Large intestine (tissue), 3 donors: ENCODE measurements at regions not wholly inside any gene's neighbourhood (a gene's known extent, or its start where the extent isn't known, plus 50 kb on each side); places are given as distances from the start of the nearest gene placed in this dataset.

Source experiments
- DNase-seq, 2 donors: peaks; one replicate each; pipeline versions ENCODE4 v3.0.0 to v3.0.0-alpha.2; 2013
- H3K27ac ChIP-seq: one replicate; pipeline ENCODE4 v1.5.1; 2013; ENCODE audit warnings: low read length
- H3K27me3 ChIP-seq: 2 replicates; pipeline ENCODE4 v1.6.1; 2013; ENCODE audit warnings: low read length; ENCODE audit not compliant: control insufficient read depth, insufficient read depth
- H3K36me3 ChIP-seq: 2 replicates; pipeline ENCODE4 v1.6.1; 2013; ENCODE audit warnings: low read length; ENCODE audit not compliant: control insufficient read depth, insufficient read depth
- H3K4me1 ChIP-seq: one replicate; pipeline ENCODE4 v1.6.1; 2013; ENCODE audit warnings: low read length; ENCODE audit not compliant: control insufficient read depth, insufficient read depth
- H3K4me3 ChIP-seq: one replicate; pipeline ENCODE4 v1.5.1; 2013; ENCODE audit warnings: low read length
- H3K9me3 ChIP-seq: one replicate; pipeline ENCODE4 v1.6.1; 2013; ENCODE audit warnings: mild to moderate bottlenecking, low read depth, low read length, moderate library complexity; ENCODE audit not compliant: control insufficient read depth
- WGBS: methylation state at CpG from one replicate; pipeline ENCODE4 v1.1.5; 2013; ENCODE audit warnings: low lambda C conversion rate; ENCODE audit not compliant: insufficient coverage; 5-methylcytosine and 5-hydroxymethylcytosine counted together

DNA sequence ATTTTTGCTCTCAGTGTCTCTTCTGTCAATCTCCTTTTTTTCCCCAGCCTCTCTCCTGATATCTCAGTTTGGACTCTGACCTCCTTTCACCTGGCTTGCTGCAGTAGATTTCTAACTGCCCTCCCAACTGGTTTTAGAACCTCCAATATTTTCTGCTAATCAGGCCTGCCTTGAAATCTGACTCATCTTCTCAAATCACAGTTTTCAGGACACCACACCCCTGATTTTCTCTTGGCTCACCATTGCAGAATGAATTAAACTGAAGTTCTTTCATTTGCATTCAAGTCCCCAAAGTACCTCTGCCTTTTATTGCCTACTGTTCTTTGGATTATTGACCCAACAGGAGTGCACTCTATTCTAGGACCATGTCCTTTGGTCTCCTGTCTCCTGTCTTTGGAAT is 310.4 kb upstream of the TRPC7 start:
- Histone ChIP-seq H3K36me3 (no peaks in the 10 kb centered on the region), H3K9me3 (no peaks in the 10 kb centered on the region), H3K4me3 (no peak overlapping the region), H3K27ac (no peak overlapping the region), H3K27me3 (no peaks in the 10 kb centered on the region), H3K4me1 (peaks cover 2% of the 10 kb centered on the region)
- peak in 1 of 2 donors; percentile 9 for DNase-seq

- peaks cover 2% of the 10 kb centered on the region for H3K4me1 ChIP-seq
- H3K36me3 ChIP-seq: no peaks in the 10 kb centered on the region
- H3K27ac ChIP-seq: no peak overlapping the region
- no peaks in the 10 kb centered on the region for H3K27me3 ChIP-seq
- no peak overlapping the region for H3K4me3 ChIP-seq
- WGBS: no CpG with 5 or more reads among the region's 4 CpGs
- DNase-seq: no peak
- no peaks in the 10 kb centered on the region for H3K9me3 ChIP-seq
These were observed 308.8 kb upstream of the TRPC7 start for GRCh38 chr5:136674178-136674577.

GRCh38 chr5:136667789-136668188 is 302.4 kb upstream of the TRPC7 start:
- Histone ChIP-seq H3K27ac (no peak overlapping the region), H3K27me3 (no peaks in the 10 kb centered on the region), H3K4me1 (no peaks in the 10 kb centered on the region), H3K9me3 (no peaks in the 10 kb centered on the region), H3K36me3 (no peaks in the 10 kb centered on the region), H3K4me3 (no peak overlapping the region)
- DNase-seq: no peak
- WGBS: no CpG with 5 or more reads among the region's 2 CpGs

DNA sequence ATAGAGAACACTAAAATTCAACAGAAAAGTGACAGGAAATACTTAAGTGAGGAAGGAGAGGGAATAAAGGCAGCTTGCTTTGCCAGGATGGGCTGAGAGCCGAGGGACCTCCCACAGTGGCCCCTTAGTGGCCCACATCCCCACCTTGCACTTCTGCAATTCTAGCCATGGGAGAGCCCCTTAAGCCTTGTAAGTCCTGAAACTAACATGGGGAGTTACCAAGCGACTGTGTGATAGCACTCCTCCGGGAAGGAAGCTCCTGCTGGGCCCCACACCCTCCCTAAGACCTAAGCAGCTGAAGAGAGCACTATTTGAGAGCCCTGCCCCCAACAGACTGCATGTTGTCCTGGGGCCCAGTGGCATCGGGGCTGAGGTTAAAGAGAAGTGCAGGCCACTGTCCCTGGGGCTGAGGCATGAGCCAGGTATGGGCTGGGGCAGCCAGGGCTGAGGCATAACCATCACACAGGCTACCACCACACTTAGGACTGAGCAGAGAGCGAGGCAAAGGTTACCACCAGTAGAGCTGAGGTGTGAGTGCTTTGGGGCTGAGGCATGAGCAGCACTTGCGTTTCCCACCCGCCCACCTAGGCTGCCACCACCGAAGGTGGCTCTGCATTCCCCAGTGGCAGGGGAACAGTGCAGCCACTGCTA is 301.8 kb upstream of the TRPC7 start:
- DNase-seq: no peak
- Histone ChIP-seq H3K27ac (no peak overlapping the region), H3K4me1 (no peaks in the 10 kb centered on the region), H3K4me3 (no peak overlapping the region), H3K27me3 (no peaks in the 10 kb centered on the region), H3K36me3 (no peaks in the 10 kb centered on the region), H3K9me3 (no peaks in the 10 kb centered on the region)
- WGBS: no CpG with 5 or more reads among the region's 8 CpGs

GRCh38 chr5:136665331-136665730 is 300.0 kb upstream of the TRPC7 start:
- H3K9me3 ChIP-seq: no peaks in the 10 kb centered on the region

DNA sequence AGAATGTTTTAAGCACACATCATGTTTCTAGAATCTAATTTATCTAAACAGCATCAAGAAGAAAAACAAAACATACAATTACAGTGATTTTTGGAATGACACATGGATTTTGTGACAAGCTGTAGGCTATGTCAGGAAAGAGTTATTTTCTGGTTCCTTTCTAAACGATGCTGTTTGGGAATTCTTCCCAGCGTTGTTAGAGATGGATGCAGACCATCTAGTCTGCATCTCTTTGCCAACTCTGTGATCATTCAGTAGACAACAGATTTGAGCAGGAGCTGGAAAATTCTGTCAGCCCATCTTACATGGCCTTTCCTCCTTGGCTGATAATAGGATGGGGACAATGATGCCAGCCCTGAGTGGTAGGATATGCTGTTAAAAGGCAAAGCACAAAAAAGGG is 295.7 kb upstream of the TRPC7 start:
- H3K27ac ChIP-seq: no peak overlapping the region
- WGBS: no CpG with 5 or more reads among the region's 2 CpGs
- H3K9me3 ChIP-seq: no peaks in the 10 kb centered on the region
- H3K36me3 ChIP-seq: no peaks in the 10 kb centered on the region
- no peak overlapping the region for H3K4me3 ChIP-seq
- H3K27me3 ChIP-seq: no peaks in the 10 kb centered on the region
- H3K4me1 ChIP-seq: no peaks in the 10 kb centered on the region
- DNase-seq: no peak

More at GRCh38 chr5:136665331-136665730, 300.0 kb upstream of the TRPC7 start:
- H3K4me1 ChIP-seq: no peaks in the 10 kb centered on the region
- 80% methylated on average over 1 of the region's 1 CpG for WGBS
- no peaks in the 10 kb centered on the region for H3K27me3 ChIP-seq
- H3K27ac ChIP-seq: no peak overlapping the region
- no peaks in the 10 kb centered on the region for H3K36me3 ChIP-seq
- no peak overlapping the region for H3K4me3 ChIP-seq
- no peak for DNase-seq

- Histone ChIP-seq H3K4me3 (no peak overlapping the region), H3K27ac (no peak overlapping the region), H3K36me3 (no peaks in the 10 kb centered on the region), H3K4me1 (no peaks in the 10 kb centered on the region), H3K9me3 (no peaks in the 10 kb centered on the region), H3K27me3 (no peaks in the 10 kb centered on the region)
- no CpG with 5 or more reads among the region's 4 CpGs for WGBS
- no peak for DNase-seq
These were observed 291.5 kb upstream of the TRPC7 start for GRCh38 chr5:136656811-136657210.

- Histone ChIP-seq H3K27ac (no peak overlapping the region), H3K36me3 (no peaks in the 10 kb centered on the region), H3K27me3 (no peaks in the 10 kb centered on the region), H3K9me3 (no peaks in the 10 kb centered on the region), H3K4me1 (no peaks in the 10 kb centered on the region), H3K4me3 (no peak overlapping the region)
- no peak for DNase-seq
- no CpG with 5 or more reads among the region's 2 CpGs for WGBS
These were observed 290.1 kb upstream of the TRPC7 start for GRCh38 chr5:136655468-136655867.

DNA sequence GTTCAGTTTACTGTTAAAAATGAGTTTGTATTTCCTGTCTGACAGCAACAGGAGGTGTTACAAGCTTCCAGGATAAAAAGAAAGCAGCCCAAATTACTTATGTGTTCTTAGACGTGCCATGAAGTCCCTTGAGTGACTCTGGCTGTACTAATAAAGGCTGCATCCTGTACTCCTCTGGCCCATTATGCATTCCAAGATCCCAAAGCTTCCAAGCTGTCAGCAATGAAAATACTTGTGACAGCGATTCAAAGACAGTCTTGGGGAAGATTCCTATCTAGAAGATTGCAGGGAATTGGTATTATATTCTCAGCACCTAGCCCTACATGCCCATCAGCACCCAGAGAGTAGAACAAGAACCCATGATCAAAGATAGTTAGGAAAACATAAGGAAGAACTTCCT is 281.6 kb upstream of the TRPC7 start:
- DNase-seq: no peak
- Histone ChIP-seq H3K4me3 (no peak overlapping the region), H3K27ac (no peak overlapping the region), H3K36me3 (no peaks in the 10 kb centered on the region), H3K4me1 (no peaks in the 10 kb centered on the region), H3K9me3 (no peaks in the 10 kb centered on the region), H3K27me3 (no peaks in the 10 kb centered on the region)
- no CpG with 5 or more reads among the region's 2 CpGs for WGBS

- H3K9me3 ChIP-seq: no peaks in the 10 kb centered on the region
- H3K36me3 ChIP-seq: no peaks in the 10 kb centered on the region
- H3K27me3 ChIP-seq: no peaks in the 10 kb centered on the region
- WGBS: no CpG with 5 or more reads among the region's 2 CpGs
- no peaks in the 10 kb centered on the region for H3K4me1 ChIP-seq
- H3K27ac ChIP-seq: no peak overlapping the region
- H3K4me3 ChIP-seq: no peak overlapping the region
- no peak for DNase-seq
These were observed 277.6 kb upstream of the TRPC7 start for GRCh38 chr5:136642976-136643375.

- Histone ChIP-seq H3K9me3 (no peaks in the 10 kb centered on the region), H3K27me3 (no peaks in the 10 kb centered on the region), H3K4me1 (no peaks in the 10 kb centered on the region), H3K27ac (no peak overlapping the region), H3K36me3 (no peaks in the 10 kb centered on the region), H3K4me3 (no peak overlapping the region)
- DNase-seq: no peak
- 100% methylated on average over 1 of the region's 3 CpGs for WGBS
These were observed 274.3 kb upstream of the TRPC7 start for GRCh38 chr5:136639616-136640015.
